Gastrocnemius medialis (tissue), 4 donors: ENCODE measurements at regions not wholly inside any gene's neighbourhood (a gene's known extent, or its start where the extent isn't known, plus 50 kb on each side); places are given as distances from the start of the nearest gene placed in this dataset.
"Not testable (repeated sequence)": the region's sequence is repeated elsewhere in the genome, so short reads cannot be mapped to it uniquely, and the experiment has no call there.

Experiments
- ATAC-seq, 2 donors: fragments of 150-250 bp; one replicate each; pipeline ENCODE4 v1.9.1; 2016
- DNase-seq, 2 donors: peaks; one replicate each; pipeline ENCODE4 v3.0.0-alpha.2; 2019
- H3K27ac ChIP-seq, 4 donors: fragments of 200-600 bp; sonication (generic); 1 replicate in 1 of 4; 2 replicates in 3 of 4; pipeline ENCODE4 v1.5.1; 2016 to 2018; ENCODE audit warnings: mild to moderate bottlenecking in 2 of 4, moderate library complexity in 1 of 4
- H3K27me3 ChIP-seq, 3 donors: fragments of 200-600 bp; sonication (generic) in 2 of 3; 1 replicate in 1 of 3; 2 replicates in 2 of 3; pipeline versions ENCODE4 v1.5.1 to v1.6.0; 2016 to 2019; ENCODE audit warnings: mild to moderate bottlenecking in 1 of 3, moderate library complexity in 1 of 3
- H3K36me3 ChIP-seq, 2 donors: fragments of 200-600 bp; sonication (generic) in 1 of 2; one replicate each; pipeline ENCODE4 v1.5.1; 2017 to 2018
- H3K4me1 ChIP-seq, 2 donors: fragments of 200-600 bp; sonication (generic) in 1 of 2; one replicate each; pipeline ENCODE4 v1.5.1; 2016 to 2017; ENCODE audit warnings: mild to moderate bottlenecking in 2 of 2
- H3K4me3 ChIP-seq, 4 donors: fragments of 200-600 bp; sonication (generic) in 3 of 4; 1 replicate in 1 of 4; 2 replicates in 3 of 4; pipeline ENCODE4 v1.5.1; 2016 to 2019; ENCODE audit warnings: mild to moderate bottlenecking in 2 of 4
- H3K9me3 ChIP-seq, 3 donors: fragments of 200-600 bp; sonication (generic) in 2 of 3; 1 replicate in 1 of 3; 2 replicates in 2 of 3; pipeline ENCODE4 v1.5.1; 2016 to 2019
- POLR2A ChIP-seq, 2 donors: fragments of 450-650 bp; IDR thresholded peaks; one replicate each; pipeline ENCODE4 v1.6.1; 2017; ENCODE audit warnings: antibody characterized with exemption in 2 of 2, mild to moderate bottlenecking in 2 of 2, moderate library complexity in 2 of 2
- in situ Hi-C, 4 donors: fragments of 200-750 bp; cut with MboI; loops; one replicate each; pipeline versions ENCODE4 v1.15.0 to v1.8.0; 2017; ENCODE audit warnings: low sequenced_read_pairs in 4 of 4
- intact Hi-C: fragments of 100-400 bp; cut with DNase I; formaldehyde crosslinking; loops from one replicate; pipeline ENCODE4 v1.15.1; 2023; ENCODE audit warnings: low total_unique reads
- TF ChIP-seq, protein P1 (sequence below), 5 experiments: fragments of 450-650 bp in 3 of 5; fragments of 200-600 bp in 2 of 5; sonication (generic) in 2 of 5; IDR thresholded peaks in 4 of 5; conservative IDR thresholded peaks in 1 of 5; 1 replicate in 4 of 5; 2 replicates in 1 of 5; pipeline ENCODE4 v1.5.1; 2016 to 2019; ENCODE audit warnings: antibody characterized with exemption in 5 of 5, mild to moderate bottlenecking in 3 of 5, moderate library complexity in 3 of 5

DNA sequence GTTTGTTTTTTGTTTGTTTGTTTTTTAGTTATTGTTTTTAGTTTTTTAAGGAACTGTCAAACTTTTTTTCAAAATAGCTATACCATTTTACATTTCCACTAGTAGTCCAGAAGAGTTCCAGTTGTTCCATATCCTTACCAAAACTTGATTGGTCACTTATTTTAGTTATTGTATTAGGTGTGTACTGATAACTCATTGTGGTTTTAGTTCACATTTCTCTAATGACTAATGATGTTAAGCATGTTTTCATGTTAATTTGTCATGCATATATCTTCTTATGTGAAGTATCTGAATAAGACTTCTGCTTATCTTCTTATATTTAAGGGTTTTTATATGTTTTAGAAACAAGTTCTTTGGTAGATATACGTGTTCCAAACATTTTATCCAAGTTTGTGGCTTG is 89.5 kb downstream of the CD200R1L start:
- TF ChIP-seq, protein P1, sequence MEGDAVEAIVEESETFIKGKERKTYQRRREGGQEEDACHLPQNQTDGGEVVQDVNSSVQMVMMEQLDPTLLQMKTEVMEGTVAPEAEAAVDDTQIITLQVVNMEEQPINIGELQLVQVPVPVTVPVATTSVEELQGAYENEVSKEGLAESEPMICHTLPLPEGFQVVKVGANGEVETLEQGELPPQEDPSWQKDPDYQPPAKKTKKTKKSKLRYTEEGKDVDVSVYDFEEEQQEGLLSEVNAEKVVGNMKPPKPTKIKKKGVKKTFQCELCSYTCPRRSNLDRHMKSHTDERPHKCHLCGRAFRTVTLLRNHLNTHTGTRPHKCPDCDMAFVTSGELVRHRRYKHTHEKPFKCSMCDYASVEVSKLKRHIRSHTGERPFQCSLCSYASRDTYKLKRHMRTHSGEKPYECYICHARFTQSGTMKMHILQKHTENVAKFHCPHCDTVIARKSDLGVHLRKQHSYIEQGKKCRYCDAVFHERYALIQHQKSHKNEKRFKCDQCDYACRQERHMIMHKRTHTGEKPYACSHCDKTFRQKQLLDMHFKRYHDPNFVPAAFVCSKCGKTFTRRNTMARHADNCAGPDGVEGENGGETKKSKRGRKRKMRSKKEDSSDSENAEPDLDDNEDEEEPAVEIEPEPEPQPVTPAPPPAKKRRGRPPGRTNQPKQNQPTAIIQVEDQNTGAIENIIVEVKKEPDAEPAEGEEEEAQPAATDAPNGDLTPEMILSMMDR (IDR thresholded peaks at IDR 0.05 in 4 of 5, conservative IDR thresholded peaks at IDR 0.05 in 1 of 5): no peak
- TF ChIP-seq POLR2A (IDR thresholded peaks at IDR 0.05): no peak
- no peak for ATAC-seq
- in situ Hi-C loops: no loop called here
- Histone ChIP-seq H3K27ac (no peak overlapping the region), H3K4me3 (no peak overlapping the region), H3K27me3 (no peaks in the 10 kb centered on the region), H3K4me1 (no peaks in the 10 kb centered on the region), H3K9me3 (no peaks in the 10 kb centered on the region), H3K36me3 (no peaks in the 10 kb centered on the region)
- intact Hi-C loops: no loop called here
- DNase-seq: no peak

DNA sequence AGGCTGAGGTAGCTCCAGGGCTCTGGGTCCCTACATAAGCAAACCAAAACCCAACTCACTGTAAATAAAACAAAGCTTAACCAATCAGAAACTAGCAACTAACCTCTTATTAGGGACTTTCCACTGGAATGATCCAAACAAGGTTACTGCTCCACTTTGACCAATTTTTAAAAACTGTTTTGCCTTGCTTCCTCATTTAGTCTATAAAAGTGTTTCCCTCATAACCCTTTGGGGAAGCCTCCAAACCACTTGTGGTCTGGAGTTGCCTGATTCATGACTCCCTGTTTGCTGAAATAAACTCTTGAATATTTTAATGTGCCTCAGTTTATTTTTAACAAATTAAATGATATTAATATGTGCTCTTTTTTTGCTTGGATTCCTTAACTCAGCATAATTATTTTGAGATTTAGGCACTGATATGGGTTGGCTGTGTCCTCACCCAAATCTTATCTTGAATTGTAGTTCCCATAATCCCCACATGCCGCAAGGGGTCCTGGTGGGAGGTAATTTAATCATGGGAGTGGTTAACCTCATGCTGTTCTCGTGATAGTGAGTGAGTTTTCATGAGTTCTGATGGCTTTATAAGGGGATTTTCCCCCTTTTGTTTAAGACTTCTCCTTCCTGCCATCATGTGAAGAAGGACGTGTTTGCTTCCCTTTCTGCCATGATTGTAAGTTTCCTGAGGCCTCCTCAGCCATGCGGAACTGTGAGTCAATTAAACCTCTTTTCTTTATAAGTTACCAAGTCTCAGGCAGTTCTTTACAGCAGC is 90.6 kb downstream of the CD200R1L start:
- no peak for DNase-seq
- H3K36me3 ChIP-seq: no peaks in the 10 kb centered on the region
- in situ Hi-C loops (no loop called here), intact Hi-C loops (no loop called here)
- TF ChIP-seq, protein P1 (IDR thresholded peaks at IDR 0.05 in 4 of 5, conservative IDR thresholded peaks at IDR 0.05 in 1 of 5): no peak
- TF ChIP-seq POLR2A (IDR thresholded peaks at IDR 0.05): no peak
- no peak for ATAC-seq
- no peak overlapping the region for H3K4me3 ChIP-seq
- H3K27me3 ChIP-seq: no peaks in the 10 kb centered on the region
- H3K9me3 ChIP-seq: no peaks in the 10 kb centered on the region
- H3K27ac ChIP-seq: no peak overlapping the region
- H3K4me1 ChIP-seq: no peaks in the 10 kb centered on the region

DNA sequence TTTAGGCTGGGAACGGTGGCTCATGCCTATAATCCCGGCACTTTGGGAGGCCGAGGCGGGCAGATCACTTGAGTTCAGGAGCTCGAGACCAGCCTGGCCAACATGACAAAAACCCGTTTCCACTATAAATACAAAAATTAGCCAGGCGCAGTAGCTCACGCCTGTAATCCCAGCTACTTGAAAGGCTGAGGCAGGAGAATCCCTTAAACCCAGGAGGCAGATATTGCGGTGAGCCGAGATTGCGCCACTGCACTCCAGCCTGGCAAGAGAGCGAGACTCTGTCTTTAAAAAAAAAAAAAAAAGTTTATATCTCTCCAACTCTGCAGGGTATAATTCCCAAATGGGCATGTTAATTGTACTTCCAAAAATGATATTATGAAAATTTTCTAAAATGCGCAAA is 91.6 kb downstream of the CD200R1L start:
- ATAC-seq, H3K27ac ChIP-seq, DNase-seq, H3K27me3 ChIP-seq, intact Hi-C loops, H3K4me1 ChIP-seq, H3K9me3 ChIP-seq, H3K4me3 ChIP-seq, in situ Hi-C loops, H3K36me3 ChIP-seq: not testable (repeated sequence)

DNA sequence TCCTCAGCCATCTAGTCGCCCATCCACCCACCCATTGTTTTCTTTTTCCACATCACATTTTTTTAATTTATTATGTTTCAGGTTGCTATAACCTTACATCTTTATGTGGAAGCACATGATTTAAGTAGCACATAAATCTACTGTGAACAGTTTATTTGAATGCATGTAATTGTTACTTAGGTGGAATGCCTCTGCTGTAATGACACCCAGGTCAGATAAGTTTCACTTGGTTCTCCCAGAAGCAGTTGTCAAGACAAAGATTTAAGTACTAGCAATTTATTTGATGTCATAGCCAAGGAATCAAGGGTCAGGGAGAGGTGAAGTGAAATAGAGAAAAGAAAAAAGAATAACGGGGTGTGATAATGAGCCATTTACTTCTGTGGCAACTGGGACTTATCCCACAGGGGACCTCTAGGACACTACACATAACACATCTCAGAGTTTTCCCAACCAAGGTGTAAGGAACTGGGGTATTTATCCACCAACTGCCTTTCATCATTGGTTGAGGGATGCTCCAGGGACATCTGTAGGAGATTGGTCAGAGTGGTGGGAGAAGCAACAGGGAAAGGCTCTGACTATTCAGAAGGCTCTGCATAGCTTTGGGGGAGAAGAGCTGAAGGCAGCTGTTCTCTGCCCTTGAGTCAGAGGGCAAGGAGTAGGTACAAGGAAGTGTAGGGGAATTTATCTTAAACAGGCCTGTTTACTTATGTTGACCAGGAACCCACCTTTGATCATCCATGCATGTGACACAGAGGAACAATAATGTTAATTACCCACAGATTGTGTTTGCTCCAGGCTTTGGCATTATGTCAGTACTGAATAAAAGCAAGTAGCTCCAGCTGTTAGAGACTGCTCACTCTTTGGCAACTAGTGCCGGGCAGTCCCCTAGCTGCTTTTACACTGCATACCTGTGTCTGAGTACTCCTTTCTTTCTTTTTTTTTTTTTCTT is 94.8 kb downstream of the CD200R1L start:
- Histone ChIP-seq H3K27ac (no peak overlapping the region), H3K4me1 (no peaks in the 10 kb centered on the region), H3K9me3 (no peaks in the 10 kb centered on the region), H3K27me3 (no peaks in the 10 kb centered on the region), H3K4me3 (no peak overlapping the region), H3K36me3 (no peaks in the 10 kb centered on the region)
- TF ChIP-seq POLR2A (IDR thresholded peaks at IDR 0.05): no peak
- TF ChIP-seq, protein P1 (IDR thresholded peaks at IDR 0.05 in 4 of 5, conservative IDR thresholded peaks at IDR 0.05 in 1 of 5): no peak
- intact Hi-C loops (no loop called here), in situ Hi-C loops (no loop called here)
- ATAC-seq: no peak
- no peak for DNase-seq

DNA sequence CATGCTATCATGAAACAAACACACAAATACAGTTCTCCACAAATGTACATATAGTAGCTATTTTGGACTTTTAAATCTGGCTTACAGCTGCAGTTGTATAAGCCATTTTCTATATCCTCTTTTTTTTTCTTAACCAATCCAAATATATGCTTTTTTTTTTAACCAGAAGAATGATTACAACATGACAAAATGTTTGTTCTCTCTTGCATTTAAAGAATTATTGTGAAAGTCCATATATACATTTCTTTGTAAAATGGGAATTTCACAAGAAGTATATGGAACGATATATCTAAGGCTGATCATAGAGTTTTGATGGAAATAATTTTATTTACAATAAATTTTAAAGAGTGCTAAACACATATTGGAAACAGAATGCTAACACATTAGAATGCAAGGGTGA is 95.6 kb downstream of the CD200R1L start:
- no peak for TF ChIP-seq POLR2A (IDR thresholded peaks at IDR 0.05)
- TF ChIP-seq, protein P1 (IDR thresholded peaks at IDR 0.05 in 4 of 5, conservative IDR thresholded peaks at IDR 0.05 in 1 of 5): no peak
- no peak overlapping the region for H3K27ac ChIP-seq
- no peaks in the 10 kb centered on the region for H3K36me3 ChIP-seq
- in situ Hi-C loops: no loop called here
- H3K4me1 ChIP-seq: no peaks in the 10 kb centered on the region
- H3K9me3 ChIP-seq: no peaks in the 10 kb centered on the region
- no peaks in the 10 kb centered on the region for H3K27me3 ChIP-seq
- H3K4me3 ChIP-seq: no peak overlapping the region
- intact Hi-C loops: no loop called here
- no peak for DNase-seq
- no peak for ATAC-seq
